Stomach (tissue), 4 donors: ENCODE measurements at regions not wholly inside any gene's neighbourhood (a gene's known extent, or its start where the extent isn't known, plus 50 kb on each side); places are given as distances from the start of the nearest gene placed in this dataset.

Source experiments
- POLR2AphosphoS5 ChIP-seq, 3 donors: sonication (generic); formaldehyde crosslinking; IDR thresholded peaks; one replicate each; pipeline ENCODE4 v1.6.1; 2016; ENCODE audit warnings: antibody characterized with exemption in 3 of 3
- TF ChIP-seq, protein P1 (sequence below), 7 experiments: fragments of 450-650 bp in 4 of 7; fragments of 200-600 bp in 3 of 7; sonication (generic) in 3 of 7; IDR thresholded peaks; one replicate each; pipeline ENCODE4 v1.5.1; 2016 to 2019; ENCODE audit warnings: antibody characterized with exemption in 7 of 7, control low read depth in 2 of 7, mild to moderate bottlenecking in 1 of 7

DNA sequence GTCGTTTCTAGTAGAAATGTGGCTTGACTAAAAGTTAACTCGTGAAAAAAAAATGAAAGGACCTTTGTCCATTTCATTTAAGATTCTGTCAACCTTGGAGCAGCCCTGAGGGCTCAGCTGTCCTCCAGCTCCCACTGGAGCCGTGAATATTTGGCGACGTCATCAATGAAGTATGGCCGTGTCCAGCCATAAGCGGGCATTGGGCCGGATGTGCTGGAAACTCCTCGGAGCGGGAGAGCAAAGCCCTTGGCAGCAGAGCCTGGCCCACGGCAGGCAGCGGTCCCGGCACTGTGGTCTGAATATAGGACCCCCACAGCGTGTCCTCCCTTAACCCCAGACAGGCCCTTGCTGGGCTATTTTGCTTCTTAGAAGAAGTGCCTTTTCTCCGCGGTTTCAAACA is 50.0 kb downstream of the JAKMIP3 start:
- TF ChIP-seq, protein P1, sequence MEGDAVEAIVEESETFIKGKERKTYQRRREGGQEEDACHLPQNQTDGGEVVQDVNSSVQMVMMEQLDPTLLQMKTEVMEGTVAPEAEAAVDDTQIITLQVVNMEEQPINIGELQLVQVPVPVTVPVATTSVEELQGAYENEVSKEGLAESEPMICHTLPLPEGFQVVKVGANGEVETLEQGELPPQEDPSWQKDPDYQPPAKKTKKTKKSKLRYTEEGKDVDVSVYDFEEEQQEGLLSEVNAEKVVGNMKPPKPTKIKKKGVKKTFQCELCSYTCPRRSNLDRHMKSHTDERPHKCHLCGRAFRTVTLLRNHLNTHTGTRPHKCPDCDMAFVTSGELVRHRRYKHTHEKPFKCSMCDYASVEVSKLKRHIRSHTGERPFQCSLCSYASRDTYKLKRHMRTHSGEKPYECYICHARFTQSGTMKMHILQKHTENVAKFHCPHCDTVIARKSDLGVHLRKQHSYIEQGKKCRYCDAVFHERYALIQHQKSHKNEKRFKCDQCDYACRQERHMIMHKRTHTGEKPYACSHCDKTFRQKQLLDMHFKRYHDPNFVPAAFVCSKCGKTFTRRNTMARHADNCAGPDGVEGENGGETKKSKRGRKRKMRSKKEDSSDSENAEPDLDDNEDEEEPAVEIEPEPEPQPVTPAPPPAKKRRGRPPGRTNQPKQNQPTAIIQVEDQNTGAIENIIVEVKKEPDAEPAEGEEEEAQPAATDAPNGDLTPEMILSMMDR (IDR thresholded peaks at IDR 0.05): no peak
- no peak for TF ChIP-seq POLR2AphosphoS5 (IDR thresholded peaks at IDR 0.05)
